Left ventricle myocardium superior (tissue), 1 donor: ENCODE measurements at regions not wholly inside any gene's neighbourhood (a gene's known extent, or its start where the extent isn't known, plus 50 kb on each side); places are given as distances from the start of the nearest gene placed in this dataset.

Experiments used
- ATAC-seq: fragments of 200-7000 bp; cut with Tn5 transposase; one replicate; pipeline ENCODE4 v1.9.1; 2020; ENCODE audit warnings: mild to moderate bottlenecking, moderate library complexity
- DNase-seq: peaks from one replicate; pipeline ENCODE4 v3.0.0-alpha.2; 2020
- intact Hi-C: fragments of 100-400 bp; cut with micrococcal nuclease; formaldehyde crosslinking; loops from one replicate; pipeline ENCODE4 v1.11.0; 2022
- donor health status: DM: no; HTN: yes; CAD: no; lungs with severe emphysema.

GRCh38 chr5:60183881-60184280, 290.4 kb upstream of the PDE4D start:
- ATAC-seq = no peak

GRCh38 chr5:60178101-60178500, 284.6 kb upstream of the PDE4D start:
- ATAC-seq = no peak
- intact Hi-C loops = no loop called here
- no peak for DNase-seq

More at GRCh38 chr5:60183881-60184280, 290.4 kb upstream of the PDE4D start:
- DNase-seq = no peak
- intact Hi-C loops = no loop called here

GRCh38 chr5:60177596-60177995, 284.1 kb upstream of the PDE4D start:
- intact Hi-C loops = no loop called here
- ATAC-seq (no peak), DNase-seq (no peak)

GRCh38 chr5:60173667-60174066, 280.1 kb upstream of the PDE4D start:
- DNase-seq = no peak
- no peak for ATAC-seq
- intact Hi-C loops = no loop called here

- intact Hi-C loops = no loop called here
- ATAC-seq (no peak), DNase-seq (no peak)
Measured at GRCh38 chr5:60163762-60164161, 270.2 kb upstream of the PDE4D start.

- intact Hi-C loops = no loop called here
- DNase-seq (no peak), ATAC-seq (no peak)
Measured at GRCh38 chr5:60162441-60162840, 268.9 kb upstream of the PDE4D start.

- intact Hi-C loops = no loop called here
- ATAC-seq (no peak), DNase-seq (no peak)
Measured at GRCh38 chr5:60161340-60161934, 267.9 kb upstream of the PDE4D start.

- intact Hi-C loops = no loop called here
- DNase-seq (no peak), ATAC-seq (no peak)
Measured at GRCh38 chr5:60149081-60149480, 255.6 kb upstream of the PDE4D start.

- intact Hi-C loops = no loop called here
- no peak for DNase-seq
- no peak for ATAC-seq
Measured at GRCh38 chr5:60148366-60148765, 254.8 kb upstream of the PDE4D start.

GRCh38 chr5:60147791-60148190, 254.3 kb upstream of the PDE4D start:
- ATAC-seq (no peak), DNase-seq (no peak)
- intact Hi-C loops = no loop called here

GRCh38 chr5:60143942-60144549, 250.5 kb upstream of the PDE4D start:
- intact Hi-C loops = no loop called here
- ATAC-seq (no peak), DNase-seq (no peak)

GRCh38 chr5:60141119-60141518, 247.6 kb upstream of the PDE4D start:
- DNase-seq (no peak), ATAC-seq (no peak)
- intact Hi-C loops = no loop called here

- no peak for ATAC-seq
- DNase-seq = no peak
- intact Hi-C loops = no loop called here
Measured at GRCh38 chr5:60136841-60137240, 243.3 kb upstream of the PDE4D start.

GRCh38 chr5:60131504-60131903, 238.0 kb upstream of the PDE4D start:
- DNase-seq (no peak), ATAC-seq (no peak)
- intact Hi-C loops = no loop called here

- DNase-seq = no peak
- ATAC-seq = no peak
- intact Hi-C loops = no loop called here
Measured at GRCh38 chr5:60125636-60126035, 232.1 kb upstream of the PDE4D start.

GRCh38 chr5:60102961-60103693, 209.6 kb upstream of the PDE4D start:
- intact Hi-C loops = no loop called here
- DNase-seq (no peak), ATAC-seq (no peak)

GRCh38 chr5:60101573-60101972, 208.0 kb upstream of the PDE4D start:
- intact Hi-C loops = no loop called here
- ATAC-seq (no peak), DNase-seq (no peak)

GRCh38 chr5:60092671-60093422, 199.3 kb upstream of the PDE4D start:
- ATAC-seq = no peak
- intact Hi-C loops = no loop called here
- no peak for DNase-seq

GRCh38 chr5:60086583-60086982, 193.1 kb upstream of the PDE4D start:
- DNase-seq (no peak), ATAC-seq (no peak)
- intact Hi-C loops = no loop called here

- intact Hi-C loops = no loop called here
- DNase-seq = no peak
- ATAC-seq = no peak
Measured at GRCh38 chr5:60084226-60084625, 190.7 kb upstream of the PDE4D start.
